Stimulated activated CD4-positive, alpha-beta T cell treated with anti-CD3 and anti-CD28 coated beads, Interleukin-2, amount 100 ng/mL, for 24 hours (primary cell): ENCODE measurements at regions not wholly inside any gene's neighbourhood (a gene's known extent, or its start where the extent isn't known, plus 50 kb on each side); places are given as distances from the start of the nearest gene placed in this dataset.
"Not testable (repeated sequence)": the region's sequence is repeated elsewhere in the genome, so short reads cannot be mapped to it uniquely, and the experiment has no call there.

Experiments used
- DNase-seq, 2 donors: peaks; one replicate each; pipeline ENCODE4 v3.0.0-alpha.2; 2020

GRCh38 chr22:16090991-16091390, 401.2 kb downstream of the POTEH start:
- DNase-seq, result not testable (repeated sequence)

- not testable (repeated sequence) for DNase-seq
Observed at GRCh38 chr22:16105121-16105520, 415.3 kb downstream of the POTEH start.

- DNase-seq, result not testable (repeated sequence)
Observed at GRCh38 chr22:16131456-16131855, 441.6 kb downstream of the POTEH start.

GRCh38 chr22:16131918-16132317, 442.1 kb downstream of the POTEH start:
- no peak for DNase-seq

- not testable (repeated sequence) for DNase-seq
Observed at GRCh38 chr22:16132598-16132997, 442.8 kb downstream of the POTEH start.

- not testable (repeated sequence) for DNase-seq
Observed at GRCh38 chr22:16146101-16146500, 446.5 kb downstream of the CCT8L2 start.

GRCh38 chr22:16146916-16147315, 445.7 kb downstream of the CCT8L2 start:
- peak in 1 of 2 donors; percentile 21 for DNase-seq

- not testable (repeated sequence) for DNase-seq
Observed at GRCh38 chr22:16177287-16177686, 415.3 kb downstream of the CCT8L2 start.

GRCh38 chr22:16183864-16184263, 408.7 kb downstream of the CCT8L2 start:
- DNase-seq, result not testable (repeated sequence)
